ENCODE measurements at regions not wholly inside any gene's neighbourhood (a gene's known extent, or its start where the extent isn't known, plus 50 kb on each side); places are given as distances from the start of the nearest gene placed in this dataset.
A peak's percentile ranks its signal among the peaks of the same experiment; 100 is the strongest.

DNA sequence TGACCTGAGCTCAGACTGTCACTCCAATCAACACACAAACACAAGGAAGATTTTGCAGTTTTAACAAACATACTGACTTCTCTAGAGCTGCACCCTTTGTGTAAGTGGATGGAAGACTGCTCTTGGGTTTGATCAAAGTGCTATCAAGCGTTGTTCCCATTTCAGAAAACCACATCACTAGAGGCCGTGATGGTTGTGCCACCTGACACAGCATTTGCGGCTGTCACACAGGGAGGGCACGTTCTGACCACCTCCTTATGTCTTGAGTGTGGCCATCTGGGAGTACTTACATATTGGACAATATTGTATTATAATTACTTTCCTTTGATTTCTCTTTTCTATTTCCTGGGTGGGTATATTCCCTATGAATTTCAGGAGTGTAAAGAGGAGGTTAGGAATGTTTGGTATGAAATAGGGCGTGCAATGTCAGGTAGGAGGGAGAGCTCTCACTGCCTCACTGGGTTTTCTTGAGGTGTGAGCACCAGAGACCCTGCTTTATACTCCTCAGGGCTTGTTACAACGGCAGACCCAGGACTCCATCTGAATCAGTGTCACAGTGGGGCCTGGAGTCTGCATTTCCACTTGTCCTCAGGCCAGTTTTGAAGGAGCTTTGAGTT lies 74.3 kb downstream of the SYNE3 start:
- DNase-seq: no peak

DNA sequence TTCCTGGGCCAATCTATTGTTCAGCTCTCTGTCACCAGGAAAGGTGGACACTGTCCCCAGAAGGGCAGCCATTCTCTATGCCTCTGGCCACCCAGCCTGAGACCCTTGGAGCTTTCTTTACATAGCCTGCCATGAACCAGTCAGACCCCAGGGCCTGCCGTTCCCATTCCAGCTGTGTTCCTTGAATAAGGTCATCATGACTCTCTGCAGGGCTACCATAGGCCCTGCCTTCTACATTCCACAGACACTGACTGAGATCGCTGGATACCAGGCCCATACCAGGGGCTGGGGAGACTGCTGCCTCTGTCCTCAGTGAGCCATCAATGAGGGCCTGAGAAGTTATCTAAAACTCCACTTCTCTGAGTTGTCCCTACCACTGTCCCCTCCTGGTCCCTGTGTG lies 75.5 kb downstream of the SYNE3 start:
- no peak for DNase-seq

DNA sequence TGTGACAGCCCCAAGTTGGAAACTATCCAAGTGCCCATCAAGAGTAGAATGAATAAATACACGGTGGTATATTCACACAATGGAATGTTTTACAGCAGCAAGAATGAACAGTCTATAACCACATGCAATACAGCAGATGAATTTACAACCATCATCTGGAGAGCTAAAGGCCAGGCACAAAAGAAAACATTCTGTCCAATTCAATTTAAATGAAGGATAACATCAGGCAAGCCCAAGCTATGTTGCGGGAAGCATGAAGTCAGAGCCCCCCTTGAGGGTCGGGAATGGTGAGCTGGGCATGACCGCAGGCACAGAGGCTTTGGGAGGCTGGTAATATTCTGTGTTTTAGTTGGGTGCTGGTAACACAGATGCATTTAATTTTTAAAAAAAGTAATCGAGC lies 76.0 kb downstream of the SYNE3 start:
- peak; percentile 27 for DNase-seq

DNA sequence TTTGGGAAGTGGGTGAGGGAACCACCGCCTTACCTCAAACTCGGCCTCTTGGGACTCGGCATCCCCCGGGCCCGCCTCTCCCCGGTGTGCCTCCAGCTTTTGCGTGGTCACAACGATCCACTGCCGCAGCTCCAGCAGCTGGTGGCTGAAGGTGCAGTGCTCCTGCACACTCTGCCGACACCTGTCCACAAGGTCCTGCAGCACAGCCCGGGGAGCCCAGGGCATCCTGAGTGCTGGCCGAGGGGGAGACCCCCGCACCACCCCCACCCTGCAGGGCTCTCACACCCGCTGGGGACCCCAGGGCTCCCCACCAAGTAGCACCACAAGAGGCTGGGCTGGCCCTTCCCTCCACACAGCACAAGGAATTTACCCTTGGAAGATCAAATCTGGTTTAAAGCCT lies 76.6 kb downstream of the SYNE3 start:
- DNase-seq: no peak

DNA sequence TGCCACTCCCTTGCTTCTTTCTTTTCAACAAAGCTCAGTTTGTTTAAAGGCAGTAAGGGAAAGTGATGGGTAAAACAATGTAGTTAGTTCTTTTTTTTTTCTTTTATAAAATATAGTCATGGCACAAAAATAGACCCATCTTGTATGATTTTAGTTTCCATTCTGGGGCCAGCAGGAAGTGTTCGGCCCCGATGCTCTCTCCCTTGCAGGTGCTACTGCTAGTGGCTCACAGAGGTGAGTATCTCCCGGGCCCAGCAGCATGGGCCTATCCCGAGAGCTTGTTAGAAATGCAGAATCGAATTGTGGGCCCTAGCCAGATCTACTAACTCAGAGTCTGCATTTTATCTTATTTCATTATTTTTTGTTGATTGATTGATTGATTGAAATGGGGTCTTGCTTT lies 78.7 kb downstream of the SYNE3 start:
- DNase-seq: no peak

DNA sequence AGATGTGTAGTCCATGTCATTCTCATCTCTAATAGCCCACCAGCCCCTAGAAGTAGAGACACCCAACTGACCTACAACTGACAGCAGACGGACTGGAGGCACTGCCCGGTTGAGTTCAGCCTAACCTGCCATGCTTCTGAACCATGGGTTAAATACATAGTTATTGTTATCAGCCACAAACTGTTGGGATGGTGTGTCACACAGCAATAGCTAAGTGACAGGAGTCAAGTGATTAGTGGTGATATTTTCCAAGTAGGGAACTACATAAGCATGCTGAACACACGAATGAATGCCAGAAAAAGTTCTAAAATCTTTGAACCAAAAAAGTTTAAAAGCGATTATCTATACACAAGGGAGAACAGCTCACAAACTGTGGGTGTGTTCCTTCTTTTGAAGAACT lies 80.1 kb downstream of the SYNE3 start:
- no peak for DNase-seq

- DNase-seq: no peak
Observed at GRCh38 chr14:95434121-95434520, 82.3 kb downstream of the SYNE3 start.

- DNase-seq: no peak
Observed at GRCh38 chr14:95433094-95433478, 83.4 kb downstream of the SYNE3 start.

GRCh38 chr14:95432144-95433093 lies 84.0 kb downstream of the SYNE3 start:
- peak; percentile 84 for DNase-seq

GRCh38 chr14:95431199-95432143 lies 85.0 kb downstream of the SYNE3 start:
- DNase-seq: peak; percentile 65

- no peak for DNase-seq
Observed at GRCh38 chr14:95428557-95428956, 87.9 kb downstream of the SYNE3 start.

DNA sequence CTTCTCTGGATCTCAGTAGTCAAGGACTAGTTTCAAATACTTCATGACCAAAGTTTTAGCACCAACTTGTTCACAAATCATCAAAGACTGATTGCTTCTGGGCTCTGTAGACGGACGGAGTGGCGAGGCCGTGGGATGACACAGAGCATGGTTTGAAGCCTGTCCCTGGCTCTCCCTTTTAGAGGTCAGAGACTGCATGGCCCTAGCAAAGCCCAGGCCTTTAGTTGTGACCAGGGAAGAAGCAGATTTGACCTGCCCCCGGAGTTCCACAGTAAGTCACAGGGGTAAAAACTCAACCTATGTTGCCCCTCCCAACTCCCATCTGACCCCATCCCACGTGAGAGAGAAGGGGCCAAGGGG lies 90.4 kb downstream of the SYNE3 start:
- no peak for DNase-seq

GRCh38 chr14:95425369-95426115 lies 90.9 kb downstream of the SYNE3 start:
- DNase-seq: no peak

DNA sequence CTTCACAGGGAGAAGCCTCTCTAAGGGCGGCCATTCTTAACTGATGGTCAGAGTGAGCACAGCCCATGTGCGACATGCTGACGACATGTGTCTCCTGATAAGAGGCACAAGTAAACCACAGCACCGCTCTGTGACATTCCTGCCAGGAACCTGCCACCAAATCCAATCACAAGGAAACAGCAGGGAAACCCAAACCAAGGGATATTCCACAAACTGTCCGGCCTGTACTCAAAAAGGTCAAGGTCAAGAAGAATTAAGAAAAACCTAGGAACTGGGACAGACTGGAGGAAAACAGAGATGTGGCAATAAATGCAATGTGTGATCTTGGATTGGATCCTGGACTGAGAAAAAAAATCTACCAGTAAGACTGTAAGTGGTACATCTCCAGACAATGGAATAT lies 91.9 kb downstream of the SYNE3 start:
- no peak for DNase-seq

DNA sequence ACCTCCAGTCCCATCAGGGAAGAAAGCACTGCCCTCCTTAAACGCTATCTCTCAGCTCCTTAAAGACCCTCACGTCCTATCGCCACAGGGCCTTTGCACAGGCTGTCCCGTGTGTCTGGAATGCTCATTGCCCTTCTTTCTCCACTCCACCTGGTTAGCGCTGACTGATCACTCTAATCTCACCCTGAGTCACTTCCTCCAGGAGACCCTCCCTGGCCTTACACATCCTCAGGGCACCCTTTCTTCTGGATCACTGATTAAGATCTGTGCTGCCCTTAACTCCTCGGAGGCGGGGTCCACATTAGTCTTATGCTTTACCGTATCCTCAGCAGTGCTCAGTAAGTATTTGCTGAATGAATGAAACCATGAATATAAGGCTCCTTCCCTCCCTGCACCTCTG lies 94.7 kb downstream of the SYNE3 start:
- DNase-seq: no peak

DNA sequence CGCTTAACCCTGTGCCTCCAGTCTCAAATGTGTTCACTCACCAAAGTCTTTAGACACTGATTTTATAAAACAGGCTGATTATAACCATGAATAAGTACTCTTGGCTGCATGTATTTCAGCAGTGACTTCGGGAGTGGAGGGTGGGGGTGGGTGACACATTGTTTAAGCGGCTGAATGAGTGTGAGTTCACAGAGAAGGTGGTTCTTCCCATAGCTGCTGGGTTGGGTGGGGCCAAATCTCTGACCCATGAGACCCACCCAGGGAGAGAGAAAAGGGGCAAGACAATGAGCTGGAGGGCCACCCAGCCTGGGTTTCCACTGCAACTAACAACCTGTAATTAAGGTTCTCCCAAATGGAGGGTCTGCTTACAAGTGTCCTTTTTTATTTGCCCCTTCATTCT lies 96.4 kb downstream of the SYNE3 start:
- DNase-seq: no peak

GRCh38 chr14:95419569-95419968 lies 96.9 kb downstream of the SYNE3 start:
- DNase-seq: no peak

GRCh38 chr14:95418858-95419257 lies 97.6 kb downstream of the SYNE3 start:
- DNase-seq: no peak

- no peak for DNase-seq
Observed at GRCh38 chr14:95417492-95417891, 97.8 kb upstream of the CLMN start.

GRCh38 chr14:95415993-95416392 lies 96.3 kb upstream of the CLMN start:
- DNase-seq: no peak

DNA sequence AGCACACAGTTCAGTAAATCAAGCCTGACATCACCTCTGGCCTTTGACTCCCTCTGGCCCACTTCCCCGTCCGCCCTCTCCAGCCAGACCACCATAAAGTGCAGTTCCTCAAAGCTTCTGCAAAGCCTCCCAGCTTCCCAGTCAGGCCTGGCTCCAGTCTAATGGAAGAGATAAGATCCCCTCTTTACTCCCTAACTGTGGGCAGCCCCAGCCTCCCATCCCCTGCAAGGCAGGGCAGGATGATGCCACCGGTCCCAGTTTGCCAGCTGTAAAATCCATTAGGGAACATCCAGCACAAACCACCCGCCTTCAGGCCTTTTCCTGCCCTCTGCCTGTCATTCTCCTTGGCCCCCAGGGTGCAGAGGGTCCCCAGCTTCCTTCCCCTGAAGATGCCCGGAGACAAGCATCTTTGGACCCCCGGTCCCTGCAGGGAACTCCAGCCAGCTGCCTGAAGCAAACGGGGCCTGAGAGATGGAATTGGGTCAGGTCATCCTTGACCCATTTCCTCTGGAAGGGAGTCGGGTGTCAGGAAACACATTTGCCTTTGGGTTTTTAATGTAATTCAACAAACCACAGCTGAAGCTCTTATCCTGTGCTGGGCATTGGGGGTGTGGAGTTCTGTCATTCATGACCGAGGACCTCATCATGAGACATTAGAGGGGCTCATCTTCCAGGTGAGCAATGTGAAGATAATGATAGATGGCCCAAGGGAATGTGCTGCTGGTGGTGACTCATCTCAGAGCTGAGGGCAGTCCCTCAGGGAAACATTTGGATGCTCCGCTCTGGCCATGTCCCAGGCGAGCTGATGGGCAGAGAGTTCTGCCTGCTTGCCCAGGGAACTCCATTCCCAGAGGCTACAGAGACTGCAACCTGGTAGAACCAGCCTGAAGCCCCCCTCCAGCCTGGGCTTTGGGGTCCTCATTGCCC lies 93.8 kb upstream of the CLMN start:
- DNase-seq: no peak

Measured in tongue (tissue), 1 donor.